Motor neuron (in vitro differentiated cells): ENCODE measurements at regions not wholly inside any gene's neighbourhood (a gene's known extent, or its start where the extent isn't known, plus 50 kb on each side); places are given as distances from the start of the nearest gene placed in this dataset.

ENCODE experiments used
- ATAC-seq, 8 experiments: fragments of 200-7000 bp; cut with Tn5 transposase; replicated peaks in 6 of 8; 2 replicates each; pipeline ENCODE4 v1.8.0; 2021; ENCODE audit warnings: mild to moderate bottlenecking in 8 of 8, moderate library complexity in 8 of 8
- H3K27ac ChIP-seq, 2 donors: fragments of 250-450 bp; sonication (Bioruptor Pico); 2 replicates each; pipeline ENCODE4 v1.9.0; 2021; ENCODE audit warnings: antibody characterized with exemption in 2 of 2, mild to moderate bottlenecking in 2 of 2, moderate library complexity in 1 of 2
- H3K4me1 ChIP-seq, 2 donors: fragments of 250-450 bp; sonication (Bioruptor Pico); replicated peaks in 1 of 2; 2 replicates each; pipeline ENCODE4 v1.6.1; 2021; ENCODE audit warnings: antibody characterized with exemption in 2 of 2, mild to moderate bottlenecking in 2 of 2, moderate library complexity in 1 of 2
- H3K4me3 ChIP-seq, 5 donors: fragments of 250-450 bp; sonication (Bioruptor Pico); 2 replicates each; pipeline ENCODE4 v1.9.0; 2021; ENCODE audit warnings: antibody characterized with exemption in 5 of 5, mild to moderate bottlenecking in 5 of 5, moderate library complexity in 4 of 5
- WGBS, 10 experiments: fragments of 450-650 bp; shearing (Covaris generic); methylation state at CpG; one replicate each; pipeline ENCODE4 v1.0.0; 2022; 5-methylcytosine and 5-hydroxymethylcytosine counted together
- in situ Hi-C, 9 experiments: fragments of 400-800 bp; cut with MboI; loops; one replicate each; pipeline ENCODE4 v1.15.0; 2021; ENCODE audit warnings: low sequenced_read_pairs in 9 of 9, low pct_unique_long_range_greater_than_20kb in 2 of 9; ENCODE audit not compliant: unreplicated experiment in 9 of 9

GRCh38 chr11:112730591-112730990, 230.6 kb upstream of the NCAM1 start:
- WGBS, 10 experiments = 0 to 85% (median 46%) methylated on average over 1 to 4 of the region's 5 CpGs; no CpG with 5 or more reads in 6 of the 10 experiments
- no peak for ATAC-seq
- H3K4me3 ChIP-seq = no peak overlapping the region
- peaks cover 0 to under 1% of the 10 kb centered on the region in 2 donors for H3K4me1 ChIP-seq
- H3K27ac ChIP-seq = no peak overlapping the region
- in situ Hi-C loops = no loop called here

GRCh38 chr11:112731538-112731937, 229.7 kb upstream of the NCAM1 start:
- in situ Hi-C loops = no loop called here
- Histone ChIP-seq H3K4me1 (peaks cover 8 to 10% of the 10 kb centered on the region in 2 donors), H3K27ac (no peak overlapping the region), H3K4me3 (no peak overlapping the region)
- 50 to 100% (median 71%) methylated on average over 1 to 2 of the region's 2 CpGs; no CpG with 5 or more reads in 3 of the 10 experiments for WGBS, 10 experiments
- ATAC-seq = no peak

GRCh38 chr11:112732031-112732430, 229.2 kb upstream of the NCAM1 start:
- Histone ChIP-seq H3K4me1 (peaks cover 9 to 10% of the 10 kb centered on the region in 2 donors), H3K27ac (no peak overlapping the region), H3K4me3 (no peak overlapping the region)
- ATAC-seq = no peak
- 8 to 69% (median 21%) methylated on average over 1 to 4 of the region's 4 CpGs; no CpG with 5 or more reads in 6 of the 10 experiments for WGBS, 10 experiments
- in situ Hi-C loops = no loop called here

GRCh38 chr11:112734207-112734606, 227.0 kb upstream of the NCAM1 start:
- peak in 5 of 8 experiments; percentile 52 to 77 (median 63) for ATAC-seq
- in situ Hi-C loops = no loop called here
- 0 to 80% (median 51%) methylated on average over 1 to 3 of the region's 3 CpGs; no CpG with 5 or more reads in 2 of the 10 experiments for WGBS, 10 experiments
- Histone ChIP-seq H3K27ac (no peak overlapping the region), H3K4me3 (no peak overlapping the region), H3K4me1 (peaks cover 10 to 19% of the 10 kb centered on the region in 2 donors)

- Histone ChIP-seq H3K27ac (no peak overlapping the region), H3K4me1 (peaks cover 10 to 19% of the 10 kb centered on the region in 2 donors), H3K4me3 (no peak overlapping the region)
- in situ Hi-C loops = no loop called here
- no peak for ATAC-seq
- WGBS, 10 experiments = 0 to 100% (median 87%) methylated on average over 1 to 2 of the region's 2 CpGs; no CpG with 5 or more reads in 4 of the 10 experiments
Observed at GRCh38 chr11:112735470-112735869, 225.8 kb upstream of the NCAM1 start.

GRCh38 chr11:112744041-112744440, 217.2 kb upstream of the NCAM1 start:
- WGBS, 10 experiments = 0 to 88% (median 50%) methylated on average over 1 of the region's 2 CpGs; no CpG with 5 or more reads in 1 of the 10 experiments
- in situ Hi-C loops = no loop called here
- ATAC-seq = no peak

GRCh38 chr11:112745973-112746372, 215.2 kb upstream of the NCAM1 start:
- H3K4me1 ChIP-seq = peaks cover 26 to 43% of the 10 kb centered on the region in 2 donors
- no peak overlapping the region for H3K4me3 ChIP-seq
- in situ Hi-C loops = no loop called here
- WGBS, 10 experiments = 11 to 75% (median 40%) methylated on average over 1 to 6 of the region's 6 CpGs; no CpG with 5 or more reads in 3 of the 10 experiments
- peak in 2 of 8 experiments; percentile 18 to 23 for ATAC-seq
- no peak overlapping the region for H3K27ac ChIP-seq

More at GRCh38 chr11:112744041-112744440, 217.2 kb upstream of the NCAM1 start:
- H3K4me3 ChIP-seq = no peak overlapping the region
- peaks cover 19 to 31% of the 10 kb centered on the region in 2 donors for H3K4me1 ChIP-seq
- no peak overlapping the region for H3K27ac ChIP-seq

- Histone ChIP-seq H3K4me1 (peaks cover 39 to 63% of the 10 kb centered on the region in 2 donors), H3K4me3 (no peak overlapping the region), H3K27ac (peak overlapping the region; percentile 24 to 34)
- 26 to 100% (median 71%) methylated on average over 1 to 5 of the region's 5 CpGs; no CpG with 5 or more reads in 2 of the 10 experiments for WGBS, 10 experiments
- peak in 6 of 8 experiments; percentile 5 to 63 (median 37) for ATAC-seq
- in situ Hi-C loops = no loop called here
Observed at GRCh38 chr11:112748252-112748651, 213.0 kb upstream of the NCAM1 start.

GRCh38 chr11:112748713-112749543, 212.3 kb upstream of the NCAM1 start:
- ATAC-seq = peak; percentile 25 to 84 (median 72)
- WGBS, 10 experiments = 0 to 62% (median 9%) methylated on average over 1 to 9 of the region's 10 CpGs; no CpG with 5 or more reads in 2 of the 10 experiments
- peaks cover 42 to 70% of the 10 kb centered on the region in 2 donors for H3K4me1 ChIP-seq
- in situ Hi-C loops = no loop called here
- peak overlapping the region; percentile 24 to 34 for H3K27ac ChIP-seq
- no peak overlapping the region for H3K4me3 ChIP-seq

GRCh38 chr11:112751329-112751728, 209.9 kb upstream of the NCAM1 start:
- no peak overlapping the region for H3K27ac ChIP-seq
- 67 to 92% (median 75%) methylated on average over 2 to 3 of the region's 4 CpGs; no CpG with 5 or more reads in 7 of the 10 experiments for WGBS, 10 experiments
- no peak overlapping the region for H3K4me3 ChIP-seq
- ATAC-seq = peak in 2 of 8 experiments; percentile 25 to 75
- in situ Hi-C loops = no loop called here
- peaks cover 33 to 73% of the 10 kb centered on the region in 2 donors for H3K4me1 ChIP-seq

- no peak overlapping the region for H3K27ac ChIP-seq
- 0 to 80% (median 67%) methylated on average over 1 to 2 of the region's 2 CpGs; no CpG with 5 or more reads in 2 of the 10 experiments for WGBS, 10 experiments
- peak in 1 of 8 experiments; percentile 77 for ATAC-seq
- no peak overlapping the region for H3K4me3 ChIP-seq
- peaks cover 32 to 73% of the 10 kb centered on the region in 2 donors for H3K4me1 ChIP-seq
- in situ Hi-C loops = no loop called here
Observed at GRCh38 chr11:112751772-112752171, 209.4 kb upstream of the NCAM1 start.

GRCh38 chr11:112752563-112752962, 208.7 kb upstream of the NCAM1 start:
- no peak for ATAC-seq
- no peak overlapping the region for H3K4me3 ChIP-seq
- WGBS, 10 experiments = 0 to 93% (median 63%) methylated on average over 1 to 3 of the region's 4 CpGs; no CpG with 5 or more reads in 2 of the 10 experiments
- peaks cover 32 to 74% of the 10 kb centered on the region in 2 donors for H3K4me1 ChIP-seq
- no peak overlapping the region for H3K27ac ChIP-seq
- in situ Hi-C loops = no loop called here

- no peak overlapping the region for H3K4me3 ChIP-seq
- H3K27ac ChIP-seq = no peak overlapping the region
- peak in 2 of 8 experiments; percentile 3 to 20 for ATAC-seq
- 80 to 100% (median 85%) methylated on average over 1 to 2 of the region's 2 CpGs; no CpG with 5 or more reads in 7 of the 10 experiments for WGBS, 10 experiments
- in situ Hi-C loops = no loop called here
- H3K4me1 ChIP-seq = peaks cover 27 to 65% of the 10 kb centered on the region in 2 donors
Observed at GRCh38 chr11:112753706-112754105, 207.5 kb upstream of the NCAM1 start.
